ENCODE measurements at regions not wholly inside any gene's neighbourhood (a gene's known extent, or its start where the extent isn't known, plus 50 kb on each side); places are given as distances from the start of the nearest gene placed in this dataset.

DNA sequence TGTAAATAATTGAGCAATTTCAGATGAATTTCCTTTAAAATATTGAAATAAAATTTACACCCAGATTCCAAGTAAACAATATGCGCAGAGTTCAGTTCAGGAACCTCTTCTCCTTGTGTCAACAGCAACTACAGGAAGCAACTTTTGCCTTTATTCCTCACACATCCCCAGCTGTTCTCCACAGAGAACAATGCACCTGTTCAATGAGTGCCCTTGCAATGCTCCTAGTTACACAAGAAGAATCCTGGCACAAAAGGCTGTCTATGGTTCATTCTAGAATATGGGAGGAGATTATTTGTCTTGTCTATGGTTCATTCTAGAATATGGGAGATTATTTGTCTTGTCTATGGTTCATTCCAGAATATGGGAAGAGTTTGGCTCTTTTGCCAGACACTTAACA lies 454.9 kb downstream of the BTBD3 start:
- no peak overlapping the region for H3K27ac ChIP-seq
- no peak for TF ChIP-seq CTCF (conservative IDR thresholded peaks at IDR 0.05; ENCODE audit: low read depth)
- CTCF ChIA-PET: no interaction called here
- POLR2A ChIA-PET (ENCODE audit: low non-redundant PET): no interaction called here
- no peak for DNase-seq (ENCODE audit: low spot score)

GRCh38 chr20:12375967-12376366 lies 458.3 kb downstream of the BTBD3 start:
- H3K27ac ChIP-seq: no peak overlapping the region
- DNase-seq (ENCODE audit: low spot score): no peak
- CTCF ChIA-PET: no interaction called here
- TF ChIP-seq CTCF (conservative IDR thresholded peaks at IDR 0.05; ENCODE audit: low read depth): no peak
- POLR2A ChIA-PET (ENCODE audit: low non-redundant PET): no interaction called here

DNA sequence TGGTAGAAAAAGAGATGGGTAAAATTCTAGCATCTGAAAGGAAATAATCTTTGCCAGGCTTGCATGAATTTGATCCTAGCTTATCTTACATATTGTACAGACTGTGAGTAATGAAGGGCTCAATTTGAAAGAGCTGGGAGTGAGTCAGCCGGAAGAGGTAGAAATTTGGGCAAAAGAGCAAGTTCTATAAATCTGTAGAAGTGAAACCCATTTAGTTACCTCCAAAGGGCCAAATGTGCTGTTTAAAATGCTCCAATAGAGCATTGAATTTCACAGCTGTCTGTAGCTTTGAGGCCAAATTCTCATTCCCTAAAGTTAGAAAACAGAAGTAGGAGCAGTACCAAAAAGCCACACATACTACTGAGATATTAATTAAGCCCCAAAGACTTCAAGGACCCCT lies 466.1 kb downstream of the BTBD3 start:
- POLR2A ChIA-PET (ENCODE audit: low non-redundant PET): no interaction called here
- H3K27ac ChIP-seq: no peak overlapping the region
- no peak for TF ChIP-seq CTCF (conservative IDR thresholded peaks at IDR 0.05; ENCODE audit: low read depth)
- DNase-seq (ENCODE audit: low spot score): no peak
- CTCF ChIA-PET: interaction anchor here (0.6 kb wide), 1 partner anchor 626 kb away, joined by 4 read pairs; no protein-coding TSS in a partner anchor

DNA sequence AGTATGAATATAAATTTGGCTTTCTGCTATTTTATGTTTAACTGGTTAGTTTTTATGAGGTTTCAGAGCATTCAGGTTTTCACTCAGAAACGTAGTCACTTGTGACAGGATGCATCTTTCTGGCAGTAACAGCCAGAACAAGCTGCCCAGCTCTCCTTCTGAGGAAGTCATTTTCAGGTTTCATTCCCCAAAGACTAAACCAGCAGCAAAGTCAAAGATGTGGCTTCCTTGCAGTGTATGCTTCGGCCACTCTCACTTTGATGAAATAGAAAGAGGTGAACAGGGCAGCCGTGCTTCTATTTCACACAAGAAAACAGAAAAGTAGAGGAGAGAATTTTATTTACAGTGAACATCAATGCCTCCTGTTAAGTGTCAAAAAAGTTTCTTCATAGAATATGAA lies 469.1 kb downstream of the BTBD3 start:
- no peak for DNase-seq (ENCODE audit: low spot score)
- TF ChIP-seq CTCF (conservative IDR thresholded peaks at IDR 0.05; ENCODE audit: low read depth): no peak
- POLR2A ChIA-PET (ENCODE audit: low non-redundant PET): no interaction called here
- H3K27ac ChIP-seq: no peak overlapping the region
- CTCF ChIA-PET: no interaction called here

DNA sequence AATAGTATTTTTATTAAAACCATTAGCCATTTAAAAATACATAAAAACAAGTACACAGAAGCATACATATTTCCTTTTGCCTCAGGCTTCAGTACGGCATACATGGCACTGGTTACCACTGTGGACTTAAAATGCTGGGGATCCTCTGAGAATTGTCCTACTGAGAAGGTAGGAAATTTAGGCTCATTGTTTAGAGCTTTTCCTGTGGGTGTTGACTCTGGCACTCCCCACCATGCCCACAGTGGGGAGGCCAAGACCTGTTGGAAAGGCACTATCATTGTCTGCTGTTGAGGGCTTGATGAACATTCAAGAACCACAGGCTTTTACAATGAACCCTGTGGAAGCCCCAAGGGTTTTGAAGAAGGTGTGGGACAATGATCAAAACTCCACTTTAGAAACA lies 473.4 kb downstream of the BTBD3 start:
- no peak overlapping the region for H3K27ac ChIP-seq
- no peak for DNase-seq (ENCODE audit: low spot score)
- POLR2A ChIA-PET (ENCODE audit: low non-redundant PET): no interaction called here
- no peak for TF ChIP-seq CTCF (conservative IDR thresholded peaks at IDR 0.05; ENCODE audit: low read depth)
- CTCF ChIA-PET: interaction anchor here (0.7 kb wide), 1 partner anchor 625 kb away, joined by 4 read pairs; no protein-coding TSS in a partner anchor

GRCh38 chr20:12394786-12395185 lies 477.1 kb downstream of the BTBD3 start:
- TF ChIP-seq CTCF (conservative IDR thresholded peaks at IDR 0.05; ENCODE audit: low read depth): no peak
- no peak for DNase-seq (ENCODE audit: low spot score)
- POLR2A ChIA-PET (ENCODE audit: low non-redundant PET): no interaction called here

DNA sequence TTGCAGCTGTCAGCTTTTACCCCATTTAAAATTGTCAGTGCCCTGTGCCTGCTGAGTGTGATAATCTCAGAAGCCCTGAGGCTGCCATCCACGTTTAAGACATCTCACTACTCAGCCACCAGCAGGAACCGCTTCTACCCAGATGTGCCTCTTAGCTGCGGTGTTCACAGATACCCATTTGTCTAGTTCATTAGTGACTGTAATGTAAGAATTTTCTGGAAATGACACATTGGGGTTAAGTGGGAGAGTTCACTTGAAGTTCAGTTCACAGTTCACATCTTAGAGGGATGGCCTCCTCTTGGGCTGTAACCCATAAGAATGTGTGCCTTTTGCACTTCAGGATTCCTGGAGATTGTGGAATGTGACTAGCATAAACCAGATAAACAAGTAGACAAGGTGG lies 477.7 kb downstream of the BTBD3 start:
- ChIA-PET POLR2A (ENCODE audit: low non-redundant PET) (no interaction called here), CTCF (no interaction called here)
- DNase-seq (ENCODE audit: low spot score): no peak
- no peak for TF ChIP-seq CTCF (conservative IDR thresholded peaks at IDR 0.05; ENCODE audit: low read depth)
- H3K27ac ChIP-seq: no peak overlapping the region

More at GRCh38 chr20:12394786-12395185, 477.1 kb downstream of the BTBD3 start:
- CTCF ChIA-PET: no interaction called here
- H3K27ac ChIP-seq: no peak overlapping the region
